Peyer's patch (tissue), 4 donors: ENCODE measurements at regions not wholly inside any gene's neighbourhood (a gene's known extent, or its start where the extent isn't known, plus 50 kb on each side); places are given as distances from the start of the nearest gene placed in this dataset.
"Not testable (repeated sequence)": the region's sequence is repeated elsewhere in the genome, so short reads cannot be mapped to it uniquely, and the experiment has no call there.

Experiments used
- DNase-seq, 3 donors: peaks; one replicate each; pipeline ENCODE4 v3.0.0-alpha.2; 2017 to 2019
- H3K27ac ChIP-seq, 4 donors: fragments of 200-600 bp; sonication (generic); one replicate each; pipeline ENCODE4 v1.5.1; 2016 to 2019
- H3K27me3 ChIP-seq, 2 donors: fragments of 200-600 bp; sonication (generic); one replicate each; pipeline ENCODE4 v1.5.1; 2019
- H3K36me3 ChIP-seq, 3 donors: fragments of 200-600 bp; sonication (generic); one replicate each; pipeline ENCODE4 v1.5.1; 2016 to 2019
- H3K4me1 ChIP-seq, 4 donors: fragments of 200-600 bp; sonication (generic); one replicate each; pipeline ENCODE4 v1.5.1; 2016 to 2019
- H3K4me3 ChIP-seq, 4 donors: fragments of 200-600 bp; sonication (generic); 1 replicate in 3 of 4; 2 replicates in 1 of 4; pipeline ENCODE4 v1.5.1; 2016 to 2019; ENCODE audit warnings: mild to moderate bottlenecking in 1 of 4
- H3K9me3 ChIP-seq, 4 donors: fragments of 200-600 bp; sonication (generic); one replicate each; pipeline ENCODE4 v1.5.1; 2016 to 2019; ENCODE audit warnings: mild to moderate bottlenecking in 1 of 4
- CTCF ChIP-seq, 6 experiments: fragments of 450-650 bp in 4 of 6; fragments of 200-600 bp in 2 of 6; sonication (generic) in 1 of 6; IDR thresholded peaks; one replicate each; pipeline ENCODE4 v1.5.1; 2017 to 2019; ENCODE audit warnings: antibody characterized with exemption in 6 of 6, mild to moderate bottlenecking in 3 of 6, moderate library complexity in 1 of 6
- POLR2A ChIP-seq, 2 donors: fragments of 450-650 bp; IDR thresholded peaks; one replicate each; pipeline ENCODE4 v1.5.1; 2017; ENCODE audit warnings: antibody characterized with exemption in 2 of 2, mild to moderate bottlenecking in 2 of 2, moderate library complexity in 2 of 2

- Histone ChIP-seq H3K27ac (no peak overlapping the region), H3K27me3 (no peaks in the 10 kb centered on the region), H3K9me3 (peaks cover 0 to 7% (median 0%) of the 10 kb centered on the region in 4 donors), H3K4me3 (no peak overlapping the region), H3K4me1 (no peaks in the 10 kb centered on the region), H3K36me3 (no peaks in the 10 kb centered on the region)
- TF ChIP-seq CTCF (IDR thresholded peaks at IDR 0.05) (no peak), POLR2A (IDR thresholded peaks at IDR 0.05) (no peak)
- DNase-seq, result no peak
Measured at GRCh38 chr7:156509216-156509615, 131.4 kb upstream of the RNF32 start.

GRCh38 chr7:156505876-156506275 is 134.7 kb upstream of the RNF32 start:
- H3K4me1 ChIP-seq, result no peaks in the 10 kb centered on the region
- no peak for DNase-seq
- no peaks in the 10 kb centered on the region for H3K9me3 ChIP-seq
- H3K4me3 ChIP-seq, result no peak overlapping the region
- no peak for TF ChIP-seq POLR2A (IDR thresholded peaks at IDR 0.05)
- TF ChIP-seq CTCF (IDR thresholded peaks at IDR 0.05), result no peak
- no peak overlapping the region for H3K27ac ChIP-seq
- no peaks in the 10 kb centered on the region for H3K36me3 ChIP-seq
- H3K27me3 ChIP-seq, result no peaks in the 10 kb centered on the region

- H3K36me3 ChIP-seq, result no peaks in the 10 kb centered on the region
- TF ChIP-seq POLR2A (IDR thresholded peaks at IDR 0.05) (no peak), CTCF (IDR thresholded peaks at IDR 0.05) (no peak)
- no peaks in the 10 kb centered on the region for H3K27me3 ChIP-seq
- H3K9me3 ChIP-seq, result no peaks in the 10 kb centered on the region
- no peak for DNase-seq
- H3K27ac ChIP-seq, result no peak overlapping the region
- no peak overlapping the region for H3K4me3 ChIP-seq
- H3K4me1 ChIP-seq, result no peaks in the 10 kb centered on the region
Measured at GRCh38 chr7:156504687-156505545, 135.7 kb upstream of the RNF32 start.

GRCh38 chr7:156504006-156504405 is 136.6 kb upstream of the RNF32 start:
- Histone ChIP-seq H3K4me1 (no peaks in the 10 kb centered on the region), H3K36me3 (no peaks in the 10 kb centered on the region), H3K4me3 (no peak overlapping the region), H3K27me3 (no peaks in the 10 kb centered on the region), H3K9me3 (no peaks in the 10 kb centered on the region), H3K27ac (no peak overlapping the region)
- TF ChIP-seq POLR2A (IDR thresholded peaks at IDR 0.05), result no peak
- TF ChIP-seq CTCF (IDR thresholded peaks at IDR 0.05), result no peak
- DNase-seq, result no peak

GRCh38 chr7:156503196-156503595 is 137.4 kb upstream of the RNF32 start:
- Histone ChIP-seq H3K9me3 (no peaks in the 10 kb centered on the region), H3K27me3 (no peaks in the 10 kb centered on the region), H3K36me3 (no peaks in the 10 kb centered on the region), H3K27ac (no peak overlapping the region), H3K4me3 (no peak overlapping the region), H3K4me1 (no peaks in the 10 kb centered on the region)
- DNase-seq, result no peak
- TF ChIP-seq CTCF (IDR thresholded peaks at IDR 0.05) (no peak), POLR2A (IDR thresholded peaks at IDR 0.05) (no peak)

- not testable (repeated sequence) for H3K4me1 ChIP-seq, H3K27me3 ChIP-seq, H3K4me3 ChIP-seq, H3K27ac ChIP-seq, DNase-seq, H3K36me3 ChIP-seq, H3K9me3 ChIP-seq
Measured at GRCh38 chr7:156501815-156502214, 138.8 kb upstream of the RNF32 start.
